Stimulated activated CD4-positive, alpha-beta T cell treated with anti-CD3 and anti-CD28 coated beads, Interleukin-1b, Interleukin-23, amount 100 ng/mL, for 48 hours (primary cell): ENCODE measurements at regions not wholly inside any gene's neighbourhood (a gene's known extent, or its start where the extent isn't known, plus 50 kb on each side); places are given as distances from the start of the nearest gene placed in this dataset.

Source experiments
- DNase-seq: peaks from one replicate; pipeline ENCODE4 v3.0.0-alpha.2; 2020

GRCh38 chr22:49262167-49262566 is 565.5 kb downstream of the BRD1 start:
- no peak for DNase-seq

- no peak for DNase-seq
Observed at GRCh38 chr22:49261616-49262015, 566.1 kb downstream of the BRD1 start.

GRCh38 chr22:49260681-49261580 is 566.7 kb downstream of the BRD1 start:
- no peak for DNase-seq

- DNase-seq = no peak
Observed at GRCh38 chr22:49259839-49260615, 567.6 kb downstream of the BRD1 start.

- DNase-seq = no peak
Observed at GRCh38 chr22:49258107-49259010, 569.3 kb downstream of the BRD1 start.

GRCh38 chr22:49257551-49257961 is 570.1 kb downstream of the BRD1 start:
- no peak for DNase-seq

GRCh38 chr22:49255741-49256318 is 571.8 kb downstream of the BRD1 start:
- DNase-seq = no peak

- DNase-seq = no peak
Observed at GRCh38 chr22:49255154-49255553, 572.5 kb downstream of the BRD1 start.

- no peak for DNase-seq
Observed at GRCh38 chr22:49253656-49254055, 574.0 kb downstream of the BRD1 start.

- no peak for DNase-seq
Observed at GRCh38 chr22:49251371-49251770, 576.3 kb downstream of the BRD1 start.

GRCh38 chr22:49247194-49247924 is 580.3 kb downstream of the BRD1 start:
- DNase-seq = no peak

- no peak for DNase-seq
Observed at GRCh38 chr22:49244466-49245420, 582.9 kb downstream of the BRD1 start.

- no peak for DNase-seq
Observed at GRCh38 chr22:49243965-49244364, 583.7 kb downstream of the BRD1 start.

GRCh38 chr22:49243335-49243734 is 584.3 kb downstream of the BRD1 start:
- DNase-seq = no peak

- no peak for DNase-seq
Observed at GRCh38 chr22:49242480-49242879, 585.2 kb downstream of the BRD1 start.

GRCh38 chr22:49241174-49241851 is 586.4 kb downstream of the BRD1 start:
- no peak for DNase-seq

GRCh38 chr22:49240472-49240871 is 587.2 kb downstream of the BRD1 start:
- DNase-seq = no peak

- DNase-seq = no peak
Observed at GRCh38 chr22:49240016-49240380, 587.7 kb downstream of the BRD1 start.

GRCh38 chr22:49239264-49240015 is 588.2 kb downstream of the BRD1 start:
- DNase-seq = no peak
